ENCODE measurements at regions not wholly inside any gene's neighbourhood (a gene's known extent, or its start where the extent isn't known, plus 50 kb on each side); places are given as distances from the start of the nearest gene placed in this dataset.

DNA sequence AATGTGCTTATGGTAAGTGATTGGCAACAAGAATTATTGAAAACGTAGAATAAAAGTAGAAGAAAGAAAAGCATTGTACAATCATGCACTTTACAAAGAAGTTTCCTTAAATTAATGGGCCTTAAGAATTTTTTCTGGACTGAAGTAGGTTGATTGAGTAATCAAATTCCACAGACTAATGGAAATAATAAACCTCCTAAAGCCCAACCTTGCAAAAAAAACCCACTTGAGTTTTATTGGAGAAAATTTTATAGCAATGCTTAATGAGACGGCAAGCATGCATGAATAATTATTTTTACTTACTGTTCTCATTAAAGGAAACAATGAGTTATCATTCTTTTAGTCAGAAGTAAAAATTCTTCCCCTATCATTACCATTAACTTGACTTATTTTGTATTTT is 676.1 kb upstream of the C9orf72 start:
- TF ChIP-seq, protein P1, sequence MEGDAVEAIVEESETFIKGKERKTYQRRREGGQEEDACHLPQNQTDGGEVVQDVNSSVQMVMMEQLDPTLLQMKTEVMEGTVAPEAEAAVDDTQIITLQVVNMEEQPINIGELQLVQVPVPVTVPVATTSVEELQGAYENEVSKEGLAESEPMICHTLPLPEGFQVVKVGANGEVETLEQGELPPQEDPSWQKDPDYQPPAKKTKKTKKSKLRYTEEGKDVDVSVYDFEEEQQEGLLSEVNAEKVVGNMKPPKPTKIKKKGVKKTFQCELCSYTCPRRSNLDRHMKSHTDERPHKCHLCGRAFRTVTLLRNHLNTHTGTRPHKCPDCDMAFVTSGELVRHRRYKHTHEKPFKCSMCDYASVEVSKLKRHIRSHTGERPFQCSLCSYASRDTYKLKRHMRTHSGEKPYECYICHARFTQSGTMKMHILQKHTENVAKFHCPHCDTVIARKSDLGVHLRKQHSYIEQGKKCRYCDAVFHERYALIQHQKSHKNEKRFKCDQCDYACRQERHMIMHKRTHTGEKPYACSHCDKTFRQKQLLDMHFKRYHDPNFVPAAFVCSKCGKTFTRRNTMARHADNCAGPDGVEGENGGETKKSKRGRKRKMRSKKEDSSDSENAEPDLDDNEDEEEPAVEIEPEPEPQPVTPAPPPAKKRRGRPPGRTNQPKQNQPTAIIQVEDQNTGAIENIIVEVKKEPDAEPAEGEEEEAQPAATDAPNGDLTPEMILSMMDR (IDR thresholded peaks at IDR 0.05) = no peak
- TF ChIP-seq POLR2A (IDR thresholded peaks at IDR 0.05) (no peak), EP300 (IDR thresholded peaks at IDR 0.05) (no peak)

All from ovary (tissue), 3 donors.